CD8-positive, alpha-beta memory T cell (primary cell): ENCODE measurements at regions not wholly inside any gene's neighbourhood (a gene's known extent, or its start where the extent isn't known, plus 50 kb on each side); places are given as distances from the start of the nearest gene placed in this dataset.

Experiments used
- CTCF ChIA-PET: fragments of 350-600 bp; sonication (Branson Sonifier 250); formaldehyde crosslinking; loops from one replicate; lab custom pipeline; 2021; ENCODE audit warnings: antibody characterized with exemption; lab: Charles Lee
- POLR2A ChIA-PET: fragments of 350-600 bp; sonication (Branson Sonifier 250); formaldehyde crosslinking; loops from one replicate; lab custom pipeline; 2021; ENCODE audit warnings: antibody characterized with exemption; lab: Charles Lee
- DNase-seq, 5 donors: peaks; one replicate each; pipeline versions ENCODE4 v3.0.0 to v3.0.0-alpha.2; 2020 to 2022; ENCODE audit warnings: mixed read lengths in 1 of 5
- H3K27ac ChIP-seq: one replicate; pipeline ENCODE4 v1.7.0; 2013; ENCODE audit warnings: low read depth, mild to moderate bottlenecking, low read length, moderate library complexity
- H3K27me3 ChIP-seq: 2 replicates; pipeline ENCODE4 v1.7.0; 2013; ENCODE audit warnings: low read length, mild to moderate bottlenecking; ENCODE audit not compliant: insufficient read depth, poor library complexity, severe bottlenecking
- H3K36me3 ChIP-seq: 2 replicates; pipeline ENCODE4 v1.7.0; 2013; ENCODE audit warnings: mild to moderate bottlenecking, low read length, moderate library complexity; ENCODE audit not compliant: insufficient read depth
- H3K4me1 ChIP-seq: 2 replicates; pipeline ENCODE4 v1.7.0; 2013; ENCODE audit warnings: mild to moderate bottlenecking, low read length, moderate library complexity; ENCODE audit not compliant: insufficient read depth
- H3K4me3 ChIP-seq: 2 replicates; pipeline ENCODE4 v1.7.0; 2013; ENCODE audit warnings: mild to moderate bottlenecking, low read length
- H3K9me3 ChIP-seq: 2 replicates; pipeline ENCODE4 v1.7.0; 2013; ENCODE audit warnings: mild to moderate bottlenecking, low read length
- H3K27ac Mint-ChIP-seq, 8 donors: one replicate each; pipeline ENCODE4 v1.8.0; 2020 to 2021; ENCODE audit warnings: mixed read lengths in 8 of 8, mild to moderate bottlenecking in 6 of 8, inconsistent platforms in 3 of 8, moderate library complexity in 3 of 8
- H3K27me3 Mint-ChIP-seq, 2 donors: one replicate each; pipeline ENCODE4 v1.8.0; 2020 to 2021; ENCODE audit warnings: mixed read lengths in 2 of 2, mild to moderate bottlenecking in 1 of 2, moderate library complexity in 1 of 2
- H3K36me3 Mint-ChIP-seq, 3 donors: one replicate each; pipeline ENCODE4 v1.8.0; 2020 to 2021; ENCODE audit warnings: mixed read lengths in 3 of 3, inconsistent platforms in 1 of 3, mild to moderate bottlenecking in 1 of 3
- H3K4me1 Mint-ChIP-seq, 3 donors: one replicate each; pipeline ENCODE4 v1.8.0; 2020 to 2021; ENCODE audit warnings: mixed read lengths in 3 of 3, inconsistent platforms in 1 of 3, mild to moderate bottlenecking in 1 of 3
- H3K4me3 Mint-ChIP-seq, 7 donors: one replicate each; pipeline ENCODE4 v1.8.0; 2020 to 2021; ENCODE audit warnings: mixed read lengths in 7 of 7, mild to moderate bottlenecking in 6 of 7, moderate library complexity in 4 of 7, inconsistent platforms in 2 of 7
- H3K9me3 Mint-ChIP-seq, 5 donors: one replicate each; pipeline ENCODE4 v1.8.0; 2020 to 2022; ENCODE audit warnings: mixed read lengths in 5 of 5, mild to moderate bottlenecking in 3 of 5, moderate library complexity in 2 of 5, inconsistent platforms in 1 of 5

- H3K4me3 ChIP-seq = no peak overlapping the region
- H3K36me3 ChIP-seq = no peaks in the 10 kb centered on the region
- Mint-ChIP-seq H3K27ac (no peak overlapping the region), H3K36me3 (no peaks in the 10 kb centered on the region), H3K9me3 (peaks cover 0 to 2% (median 0%) of the 10 kb centered on the region in 5 donors), H3K27me3 (peaks cover 0 to 2% of the 10 kb centered on the region in 2 donors), H3K4me3 (no peak overlapping the region), H3K4me1 (no peaks in the 10 kb centered on the region)
- H3K9me3 ChIP-seq = no peaks in the 10 kb centered on the region
- ChIA-PET POLR2A (no interaction called here), CTCF (no interaction called here)
- DNase-seq = no peak
- H3K27me3 ChIP-seq = no peaks in the 10 kb centered on the region
- no peaks in the 10 kb centered on the region for H3K4me1 ChIP-seq
- H3K27ac ChIP-seq = no peak overlapping the region
These were observed 566.9 kb downstream of the BCL11A start for GRCh38 chr2:59986511-59986910.

GRCh38 chr2:59985923-59986322 is 567.5 kb downstream of the BCL11A start:
- Histone ChIP-seq H3K4me1 (no peaks in the 10 kb centered on the region), H3K4me3 (no peak overlapping the region), H3K27me3 (no peaks in the 10 kb centered on the region), H3K9me3 (no peaks in the 10 kb centered on the region), H3K27ac (no peak overlapping the region), H3K36me3 (no peaks in the 10 kb centered on the region)
- ChIA-PET POLR2A (no interaction called here), CTCF (no interaction called here)
- Mint-ChIP-seq H3K27me3 (peaks cover 0 to 2% of the 10 kb centered on the region in 2 donors), H3K4me3 (no peak overlapping the region), H3K4me1 (no peaks in the 10 kb centered on the region), H3K27ac (no peak overlapping the region), H3K36me3 (no peaks in the 10 kb centered on the region), H3K9me3 (peaks cover 0 to 2% (median under 1%) of the 10 kb centered on the region in 5 donors)
- DNase-seq = no peak

- Histone ChIP-seq H3K4me3 (no peak overlapping the region), H3K4me1 (no peaks in the 10 kb centered on the region), H3K27me3 (no peaks in the 10 kb centered on the region), H3K9me3 (no peaks in the 10 kb centered on the region), H3K27ac (no peak overlapping the region), H3K36me3 (no peaks in the 10 kb centered on the region)
- Mint-ChIP-seq H3K4me3 (no peak overlapping the region), H3K4me1 (peaks cover 0 to 4% (median 0%) of the 10 kb centered on the region in 3 donors), H3K27me3 (peaks cover 0 to 2% of the 10 kb centered on the region in 2 donors), H3K27ac (no peak overlapping the region), H3K9me3 (peaks cover 0 to 3% (median 0%) of the 10 kb centered on the region in 5 donors), H3K36me3 (no peaks in the 10 kb centered on the region)
- ChIA-PET CTCF (no interaction called here), POLR2A (no interaction called here)
- DNase-seq = no peak
These were observed 579.2 kb downstream of the BCL11A start for GRCh38 chr2:59974051-59974766.

DNA sequence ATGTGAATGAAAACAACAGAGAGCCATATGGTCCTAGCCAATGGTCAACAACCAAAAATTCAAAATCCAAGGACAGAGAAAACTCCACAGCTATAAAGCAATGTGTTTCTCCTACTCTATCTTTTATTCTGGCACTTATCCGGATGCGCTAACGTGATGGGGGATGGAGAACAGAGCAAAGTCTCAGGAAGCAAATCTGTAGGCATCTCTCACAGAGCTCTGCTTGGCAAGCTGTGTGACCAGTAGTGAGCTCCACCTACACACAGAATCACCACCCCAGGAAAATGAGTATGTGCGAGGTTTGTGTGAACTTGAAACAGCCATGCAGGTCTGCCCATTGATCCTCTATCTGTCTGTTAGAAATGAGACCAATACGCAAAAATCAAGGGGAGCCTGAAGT is 584.3 kb downstream of the BCL11A start:
- H3K27ac Mint-ChIP-seq = peak overlapping the region in 1 of 8 donors; percentile 42
- CTCF ChIA-PET = no interaction called here

GRCh38 chr2:59968441-59968840 is 585.0 kb downstream of the BCL11A start:
- CTCF ChIA-PET = no interaction called here
- H3K9me3 Mint-ChIP-seq = no peaks in the 10 kb centered on the region
- no peaks in the 10 kb centered on the region for H3K36me3 Mint-ChIP-seq
- H3K27me3 Mint-ChIP-seq = no peaks in the 10 kb centered on the region
- H3K27me3 ChIP-seq = no peaks in the 10 kb centered on the region
- no peak overlapping the region for H3K27ac Mint-ChIP-seq
- H3K4me1 Mint-ChIP-seq = no peaks in the 10 kb centered on the region
- H3K9me3 ChIP-seq = no peaks in the 10 kb centered on the region
- H3K4me1 ChIP-seq = no peaks in the 10 kb centered on the region
- no peak for DNase-seq
- POLR2A ChIA-PET = no interaction called here
- H3K4me3 Mint-ChIP-seq = no peak overlapping the region
- H3K27ac ChIP-seq = no peak overlapping the region
- no peak overlapping the region for H3K4me3 ChIP-seq
- no peaks in the 10 kb centered on the region for H3K36me3 ChIP-seq

More for the DNA sequence above, 584.3 kb downstream of the BCL11A start:
- Histone ChIP-seq H3K9me3 (no peaks in the 10 kb centered on the region), H3K27ac (no peak overlapping the region), H3K4me3 (no peak overlapping the region), H3K27me3 (no peaks in the 10 kb centered on the region), H3K4me1 (no peaks in the 10 kb centered on the region), H3K36me3 (no peaks in the 10 kb centered on the region)
- no peaks in the 10 kb centered on the region for H3K9me3 Mint-ChIP-seq
- H3K4me3 Mint-ChIP-seq = no peak overlapping the region
- H3K27me3 Mint-ChIP-seq = no peaks in the 10 kb centered on the region
- DNase-seq = no peak
- POLR2A ChIA-PET = no interaction called here
- H3K36me3 Mint-ChIP-seq = no peaks in the 10 kb centered on the region
- peaks cover 0 to 4% (median 0%) of the 10 kb centered on the region in 3 donors for H3K4me1 Mint-ChIP-seq

DNA sequence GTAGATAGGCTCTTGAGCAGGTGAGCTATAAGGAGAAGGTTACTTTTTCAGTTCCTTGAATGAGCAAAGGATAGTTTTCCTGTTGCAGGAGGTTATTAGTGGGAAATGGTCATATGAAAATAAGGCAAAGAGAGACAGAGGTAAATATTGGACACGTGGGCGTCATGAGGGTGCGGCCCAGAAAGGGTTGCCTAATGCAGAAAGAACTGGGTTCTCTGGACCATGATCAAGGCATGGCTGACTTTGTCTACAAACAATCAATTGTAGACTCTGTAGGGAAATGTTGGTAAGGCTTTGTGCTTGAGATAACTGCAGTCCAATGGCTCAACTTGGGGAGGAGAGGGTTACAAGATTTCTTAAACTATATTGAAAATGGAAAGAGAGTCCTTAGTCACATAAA is 585.8 kb downstream of the BCL11A start:
- Histone ChIP-seq H3K27me3 (no peaks in the 10 kb centered on the region), H3K9me3 (no peaks in the 10 kb centered on the region), H3K4me1 (no peaks in the 10 kb centered on the region), H3K4me3 (no peak overlapping the region), H3K36me3 (no peaks in the 10 kb centered on the region), H3K27ac (no peak overlapping the region)
- DNase-seq = no peak
- ChIA-PET CTCF (no interaction called here), POLR2A (no interaction called here)
- Mint-ChIP-seq H3K9me3 (no peaks in the 10 kb centered on the region), H3K4me1 (no peaks in the 10 kb centered on the region), H3K27ac (no peak overlapping the region), H3K27me3 (no peaks in the 10 kb centered on the region), H3K4me3 (no peak overlapping the region), H3K36me3 (no peaks in the 10 kb centered on the region)

GRCh38 chr2:59963157-59963556 is 590.3 kb downstream of the BCL11A start:
- Mint-ChIP-seq H3K4me3 (no peak overlapping the region), H3K36me3 (no peaks in the 10 kb centered on the region), H3K9me3 (peaks cover 0 to 3% (median 0%) of the 10 kb centered on the region in 5 donors), H3K4me1 (no peaks in the 10 kb centered on the region), H3K27me3 (no peaks in the 10 kb centered on the region), H3K27ac (no peak overlapping the region)
- CTCF ChIA-PET = no interaction called here
- H3K36me3 ChIP-seq = no peaks in the 10 kb centered on the region
- no peak for DNase-seq
- H3K4me3 ChIP-seq = no peak overlapping the region
- H3K27me3 ChIP-seq = no peaks in the 10 kb centered on the region
- H3K27ac ChIP-seq = no peak overlapping the region
- POLR2A ChIA-PET = no interaction called here
- no peaks in the 10 kb centered on the region for H3K4me1 ChIP-seq
- no peaks in the 10 kb centered on the region for H3K9me3 ChIP-seq

DNA sequence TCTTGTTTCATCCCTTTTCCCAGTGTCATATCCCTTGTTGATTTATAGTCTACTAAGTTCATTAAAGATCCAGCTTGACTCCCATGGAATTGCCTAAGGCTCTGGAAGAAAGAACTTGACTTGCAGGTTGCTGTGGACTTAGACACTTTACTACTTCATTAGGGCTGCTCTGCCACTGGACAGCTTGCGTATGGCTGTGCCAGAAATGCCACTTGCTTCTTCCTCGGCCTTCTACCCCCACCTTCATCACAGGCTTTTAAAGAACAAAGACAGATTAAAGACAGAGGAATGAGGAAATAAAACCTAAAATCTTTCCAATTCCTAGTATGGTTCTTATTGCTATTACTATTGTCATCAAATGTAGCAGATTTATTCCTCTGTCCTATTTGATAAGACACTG is 591.7 kb downstream of the BCL11A start:
- Mint-ChIP-seq H3K4me1 (no peaks in the 10 kb centered on the region), H3K36me3 (no peaks in the 10 kb centered on the region), H3K4me3 (no peak overlapping the region), H3K27ac (no peak overlapping the region), H3K27me3 (no peaks in the 10 kb centered on the region), H3K9me3 (peaks cover 0 to 3% (median 0%) of the 10 kb centered on the region in 5 donors)
- H3K27me3 ChIP-seq = no peaks in the 10 kb centered on the region
- ChIA-PET CTCF (no interaction called here), POLR2A (no interaction called here)
- H3K4me3 ChIP-seq = no peak overlapping the region
- no peak overlapping the region for H3K27ac ChIP-seq
- no peaks in the 10 kb centered on the region for H3K9me3 ChIP-seq
- H3K4me1 ChIP-seq = no peaks in the 10 kb centered on the region
- H3K36me3 ChIP-seq = no peaks in the 10 kb centered on the region
- no peak for DNase-seq
